Esophagus muscularis mucosa (tissue), 3 donors: ENCODE measurements at regions not wholly inside any gene's neighbourhood (a gene's known extent, or its start where the extent isn't known, plus 50 kb on each side); places are given as distances from the start of the nearest gene placed in this dataset.

Experiments
- CTCF ChIP-seq, 3 experiments: fragments of 200-600 bp in 2 of 3; fragments of 450-650 bp in 1 of 3; sonication (generic) in 2 of 3; IDR thresholded peaks; one replicate each; pipeline ENCODE4 v1.5.1; 2017 to 2019; ENCODE audit warnings: antibody characterized with exemption in 3 of 3, mild to moderate bottlenecking in 2 of 3, moderate library complexity in 1 of 3
- EP300 ChIP-seq: sonication (generic); formaldehyde crosslinking; IDR thresholded peaks from one replicate; pipeline ENCODE4 v1.6.1; 2017; ENCODE audit warnings: antibody characterized with exemption

GRCh38 chr6:105593056-105593690 is 190.3 kb upstream of the PREP start:
- TF ChIP-seq EP300 (no peak), CTCF (IDR thresholded peaks at IDR 0.05) (no peak)
